A673 (cell line): ENCODE measurements at regions not wholly inside any gene's neighbourhood (a gene's known extent, or its start where the extent isn't known, plus 50 kb on each side); places are given as distances from the start of the nearest gene placed in this dataset.

Source experiments
- BruUV-seq: library from RNA; stranded (reverse); fragments of 400-500 nt; replicated peaks from 2 replicates; lab custom pipeline; 2021; lab: Mats Ljungman, UMichigan
- CTCF ChIA-PET: fragments of 300-600 bp; sonication (Branson Sonifier 250); formaldehyde crosslinking; loops from one replicate; lab custom pipeline; 2022; ENCODE audit warnings: antibody characterized with exemption; lab: Charles Lee
- POLR2A ChIA-PET: fragments of 300-600 bp; sonication (Branson Sonifier 250); formaldehyde crosslinking; loops from one replicate; lab custom pipeline; 2022; ENCODE audit warnings: antibody characterized with exemption; ENCODE audit not compliant: low non-redundant PET; lab: Charles Lee
- DNase-seq: peaks from one replicate; pipeline ENCODE4 v3.0.0-alpha.2; 2015; ENCODE audit warnings: low spot score
- H3K27ac ChIP-seq: fragments of 200-600 bp; sonication (generic); 2 replicates; pipeline ENCODE4 v1.5.1; 2016; ENCODE audit warnings: mixed run types, low read depth, mild to moderate bottlenecking, mixed read lengths, antibody characterized with exemption, low read length; ENCODE audit not compliant: poor library complexity, severe bottlenecking
- H3K27me3 ChIP-seq: fragments of 200-600 bp; sonication (generic); replicated peaks from 2 replicates; pipeline ENCODE4 v1.6.1; 2017; ENCODE audit warnings: mixed run types, low read depth, mild to moderate bottlenecking, mixed read lengths, antibody characterized with exemption, low read length; ENCODE audit not compliant: insufficient read depth, poor library complexity
- H3K36me3 ChIP-seq: fragments of 200-600 bp; sonication (generic); 2 replicates; pipeline ENCODE4 v1.6.1; 2016; ENCODE audit warnings: mixed run types, mild to moderate bottlenecking, mixed read lengths, antibody characterized with exemption, low read length; ENCODE audit not compliant: insufficient read depth, poor library complexity, severe bottlenecking
- H3K4me1 ChIP-seq: fragments of 200-600 bp; sonication (generic); 2 replicates; pipeline ENCODE4 v1.6.1; 2017; ENCODE audit warnings: mixed run types, mild to moderate bottlenecking, mixed read lengths, antibody characterized with exemption, low read length; ENCODE audit not compliant: insufficient read depth, poor library complexity, severe bottlenecking
- H3K4me3 ChIP-seq: fragments of 200-600 bp; sonication (generic); 2 replicates; pipeline ENCODE4 v1.5.1; 2016; ENCODE audit warnings: low read depth, mixed run types, mild to moderate bottlenecking, mixed read lengths, low read length; ENCODE audit not compliant: poor library complexity, severe bottlenecking
- H3K9me3 ChIP-seq: fragments of 200-600 bp; sonication (generic); 2 replicates; pipeline ENCODE4 v1.6.1; 2016; ENCODE audit warnings: mixed run types, low read depth, mild to moderate bottlenecking, mixed read lengths, antibody characterized with exemption, low read length; ENCODE audit not compliant: poor library complexity, severe bottlenecking
- CTCF ChIP-seq: fragments of 300-800, 200-600 bp; sonication (generic); conservative IDR thresholded peaks from 2 replicates; pipeline ENCODE4 v1.5.1; 2017; ENCODE audit warnings: low read depth, mild to moderate bottlenecking, antibody characterized with exemption, low read length, moderate library complexity, mixed read lengths
- EZH2 ChIP-seq: fragments of 200-600 bp; sonication (generic); IDR thresholded peaks from 2 replicates; pipeline ENCODE4 v1.6.1; 2017; ENCODE audit warnings: borderline replicate concordance, low read depth, mild to moderate bottlenecking, mixed read lengths, antibody characterized with exemption, low read length; ENCODE audit not compliant: poor library complexity, severe bottlenecking
- intact Hi-C: fragments of 100-400 bp; cut with micrococcal nuclease; formaldehyde crosslinking; loops from one replicate; pipeline ENCODE4 v1.10.0; 2022; ENCODE audit not compliant: unreplicated experiment

- no TSS peak for BruUV-seq
- H3K27ac ChIP-seq: no peak overlapping the region
- intact Hi-C loops: loop anchor here (5.0 kb wide), 1 partner anchor 154 kb away; the partner anchor contains the start of gene DHX8
- H3K36me3 ChIP-seq: no peaks in the 10 kb centered on the region
- TF ChIP-seq CTCF: no peak
- no peak for TF ChIP-seq EZH2
- no peaks in the 10 kb centered on the region for H3K27me3 ChIP-seq
- POLR2A ChIA-PET: no interaction called here
- H3K4me3 ChIP-seq: no peak overlapping the region
- CTCF ChIA-PET: no interaction called here
- H3K4me1 ChIP-seq: no peaks in the 10 kb centered on the region
- no peak for DNase-seq
- H3K9me3 ChIP-seq: no peaks in the 10 kb centered on the region
These were observed 70.9 kb upstream of the ARL4D start for GRCh38 chr17:43327834-43328420.

- Histone ChIP-seq H3K4me1 (no peaks in the 10 kb centered on the region), H3K36me3 (no peaks in the 10 kb centered on the region), H3K27ac (no peak overlapping the region), H3K9me3 (no peaks in the 10 kb centered on the region), H3K27me3 (no peaks in the 10 kb centered on the region), H3K4me3 (no peak overlapping the region)
- DNase-seq: no peak
- POLR2A ChIA-PET: no interaction called here
- CTCF ChIA-PET: no interaction called here
- intact Hi-C loops: loop anchor here (5.0 kb wide), 1 partner anchor 155 kb away; the partner anchor contains the start of gene DHX8
- BruUV-seq: no TSS peak
- no peak for TF ChIP-seq EZH2
These were observed 71.4 kb upstream of the ARL4D start for GRCh38 chr17:43327421-43327820.

GRCh38 chr17:43326490-43327275, 72.1 kb upstream of the ARL4D start:
- no peak for DNase-seq
- BruUV-seq: no TSS peak
- ChIA-PET CTCF (no interaction called here), POLR2A (no interaction called here)
- no peak for TF ChIP-seq EZH2
- TF ChIP-seq CTCF: no peak
- no peaks in the 10 kb centered on the region for H3K4me1 ChIP-seq
- H3K27ac ChIP-seq: no peak overlapping the region
- no peaks in the 10 kb centered on the region for H3K9me3 ChIP-seq
- no peaks in the 10 kb centered on the region for H3K36me3 ChIP-seq
- H3K27me3 ChIP-seq: no peaks in the 10 kb centered on the region
- no peak overlapping the region for H3K4me3 ChIP-seq
- intact Hi-C loops: loop anchor here (5.0 kb wide), 1 partner anchor 156 kb away; the partner anchor contains the start of gene DHX8
